Hematopoietic multipotent progenitor cell treated with erythropoietin and hydrocortisone succinate and interleukin-3 and kit ligand, for 4 days (in vitro differentiated cells): ENCODE measurements at regions not wholly inside any gene's neighbourhood (a gene's known extent, or its start where the extent isn't known, plus 50 kb on each side); places are given as distances from the start of the nearest gene placed in this dataset.
"Not testable (repeated sequence)": the region's sequence is repeated elsewhere in the genome, so short reads cannot be mapped to it uniquely, and the experiment has no call there.

Experiments
- DNase-seq: peaks from one replicate; pipeline ENCODE4 v3.0.0-alpha.2; 2015

GRCh38 chrX:65879977-65880799 lies 159.7 kb downstream of the VSIG4 start:
- DNase-seq: no peak

- no peak for DNase-seq
Observed at GRCh38 chrX:65878456-65878855, 161.4 kb downstream of the VSIG4 start.

GRCh38 chrX:65877953-65878352 lies 161.9 kb downstream of the VSIG4 start:
- DNase-seq: no peak

GRCh38 chrX:65875614-65876013 lies 164.3 kb downstream of the VSIG4 start:
- peak; percentile 32 for DNase-seq

- DNase-seq: no peak
Observed at GRCh38 chrX:65874765-65875164, 165.1 kb downstream of the VSIG4 start.

- DNase-seq: no peak
Observed at GRCh38 chrX:65874110-65874509, 165.8 kb downstream of the VSIG4 start.

GRCh38 chrX:65873385-65873784 lies 166.5 kb downstream of the VSIG4 start:
- no peak for DNase-seq

- peak; percentile 44 for DNase-seq
Observed at GRCh38 chrX:65871671-65872311, 168.1 kb downstream of the VSIG4 start.

- not testable (repeated sequence) for DNase-seq
Observed at GRCh38 chrX:65870544-65870943, 169.3 kb downstream of the VSIG4 start.

- DNase-seq: no peak
Observed at GRCh38 chrX:65866773-65867172, 173.1 kb downstream of the VSIG4 start.

- no peak for DNase-seq
Observed at GRCh38 chrX:65866146-65866545, 173.7 kb downstream of the VSIG4 start.

- no peak for DNase-seq
Observed at GRCh38 chrX:65862638-65863037, 177.2 kb downstream of the VSIG4 start.

- DNase-seq: peak; percentile 7
Observed at GRCh38 chrX:65859299-65859698, 180.6 kb downstream of the VSIG4 start.

- DNase-seq: not testable (repeated sequence)
Observed at GRCh38 chrX:65854437-65854836, 185.4 kb downstream of the VSIG4 start.

- DNase-seq: not testable (repeated sequence)
Observed at GRCh38 chrX:65851306-65851705, 183.9 kb downstream of the MSN start.

- DNase-seq: not testable (repeated sequence)
Observed at GRCh38 chrX:65850821-65851220, 183.4 kb downstream of the MSN start.

GRCh38 chrX:65846974-65847373 lies 179.5 kb downstream of the MSN start:
- DNase-seq: no peak

- DNase-seq: no peak
Observed at GRCh38 chrX:65841263-65841662, 173.8 kb downstream of the MSN start.

- DNase-seq: no peak
Observed at GRCh38 chrX:65838674-65839073, 171.2 kb downstream of the MSN start.

GRCh38 chrX:65837875-65838549 lies 170.6 kb downstream of the MSN start:
- peak; percentile 23 for DNase-seq

GRCh38 chrX:65831268-65831667 lies 163.8 kb downstream of the MSN start:
- no peak for DNase-seq

GRCh38 chrX:65828599-65828998 lies 161.1 kb downstream of the MSN start:
- no peak for DNase-seq

- not testable (repeated sequence) for DNase-seq
Observed at GRCh38 chrX:65825226-65825625, 157.8 kb downstream of the MSN start.
